ENCODE measurements at regions not wholly inside any gene's neighbourhood (a gene's known extent, or its start where the extent isn't known, plus 50 kb on each side); places are given as distances from the start of the nearest gene placed in this dataset.
"Not testable (repeated sequence)": the region's sequence is repeated elsewhere in the genome, so short reads cannot be mapped to it uniquely, and the experiment has no call there.

DNA sequence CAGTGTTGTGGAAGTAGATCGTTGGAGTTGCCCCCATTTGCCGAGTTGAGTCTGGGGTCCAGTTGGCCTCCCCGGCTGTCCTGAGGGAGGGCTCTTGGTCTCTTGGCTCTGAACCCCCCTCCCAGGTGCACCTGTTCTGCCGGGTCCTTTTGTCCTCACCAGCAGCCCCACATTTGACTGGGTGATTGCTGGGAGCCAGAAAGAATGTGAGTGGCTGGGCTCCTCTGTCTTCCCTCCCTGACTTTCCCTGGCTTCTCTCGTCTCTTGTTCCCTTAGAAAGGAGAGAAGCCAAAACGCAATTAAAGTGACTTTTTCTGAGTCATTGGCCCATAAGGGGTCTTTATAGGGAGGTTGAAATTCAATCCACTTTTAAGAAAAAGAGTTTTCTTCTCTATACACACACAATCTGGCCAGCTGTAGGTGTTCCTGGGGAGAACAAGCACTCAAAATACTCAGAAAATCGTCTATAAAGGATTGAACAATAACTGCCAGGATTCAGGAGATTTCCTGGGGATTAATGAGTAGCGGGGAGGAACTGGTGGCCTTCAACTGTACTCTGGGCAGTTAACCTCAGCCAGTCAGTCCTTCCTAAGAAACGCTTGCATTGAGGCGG, 131.0 kb downstream of the TMEM182 start:
- TF ChIP-seq, protein P1, sequence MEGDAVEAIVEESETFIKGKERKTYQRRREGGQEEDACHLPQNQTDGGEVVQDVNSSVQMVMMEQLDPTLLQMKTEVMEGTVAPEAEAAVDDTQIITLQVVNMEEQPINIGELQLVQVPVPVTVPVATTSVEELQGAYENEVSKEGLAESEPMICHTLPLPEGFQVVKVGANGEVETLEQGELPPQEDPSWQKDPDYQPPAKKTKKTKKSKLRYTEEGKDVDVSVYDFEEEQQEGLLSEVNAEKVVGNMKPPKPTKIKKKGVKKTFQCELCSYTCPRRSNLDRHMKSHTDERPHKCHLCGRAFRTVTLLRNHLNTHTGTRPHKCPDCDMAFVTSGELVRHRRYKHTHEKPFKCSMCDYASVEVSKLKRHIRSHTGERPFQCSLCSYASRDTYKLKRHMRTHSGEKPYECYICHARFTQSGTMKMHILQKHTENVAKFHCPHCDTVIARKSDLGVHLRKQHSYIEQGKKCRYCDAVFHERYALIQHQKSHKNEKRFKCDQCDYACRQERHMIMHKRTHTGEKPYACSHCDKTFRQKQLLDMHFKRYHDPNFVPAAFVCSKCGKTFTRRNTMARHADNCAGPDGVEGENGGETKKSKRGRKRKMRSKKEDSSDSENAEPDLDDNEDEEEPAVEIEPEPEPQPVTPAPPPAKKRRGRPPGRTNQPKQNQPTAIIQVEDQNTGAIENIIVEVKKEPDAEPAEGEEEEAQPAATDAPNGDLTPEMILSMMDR (IDR thresholded peaks at IDR 0.05; ENCODE audit: borderline replicate concordance, insufficient read depth, low read depth, low read length), result no peak
- no peak overlapping the region for H3K4me3 ChIP-seq (ENCODE audit: low read depth, low read length)

DNA sequence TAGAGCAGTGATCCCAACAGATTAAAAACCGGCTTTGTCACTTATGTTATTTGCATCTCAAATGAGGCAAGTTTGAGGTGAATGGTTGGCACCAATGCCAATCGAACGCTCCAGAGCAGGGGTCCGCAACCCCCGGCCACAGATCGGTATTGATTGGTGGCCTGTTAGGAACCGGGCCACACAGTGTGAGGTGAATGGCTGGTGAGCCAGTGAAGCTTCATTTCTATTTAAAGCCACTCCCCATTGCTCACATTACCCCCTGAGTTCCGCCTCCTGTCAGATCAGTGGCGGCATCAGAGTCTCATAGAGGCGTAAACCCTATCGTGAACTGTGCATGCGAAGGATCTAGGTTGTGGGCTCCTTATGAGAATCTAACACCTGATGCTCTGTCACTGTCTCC, 132.0 kb downstream of the TMEM182 start:
- no peak overlapping the region for H3K4me3 ChIP-seq (ENCODE audit: low read depth, low read length)
- TF ChIP-seq, protein P1 (IDR thresholded peaks at IDR 0.05; ENCODE audit: borderline replicate concordance, insufficient read depth, low read depth, low read length), result no peak

DNA sequence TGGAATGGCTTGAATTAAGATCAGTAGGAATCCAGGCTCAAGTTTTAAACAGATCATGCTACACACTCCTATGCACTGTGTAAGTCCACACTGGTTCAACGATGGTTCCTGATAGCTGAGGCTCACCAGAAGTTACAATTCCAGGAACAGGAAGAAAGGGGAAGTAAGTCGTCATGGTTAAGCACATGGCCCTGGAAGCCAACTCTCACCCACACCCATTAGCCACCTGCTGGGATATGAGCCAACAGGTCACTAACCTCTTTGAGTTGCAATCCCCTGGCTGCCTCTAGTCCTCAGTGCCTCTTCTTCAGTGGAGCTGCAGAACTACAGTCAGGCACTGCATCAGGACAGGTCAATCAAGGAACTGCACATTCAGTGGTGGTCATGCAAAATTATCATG, 133.5 kb downstream of the TMEM182 start:
- TF ChIP-seq, protein P1 (IDR thresholded peaks at IDR 0.05; ENCODE audit: borderline replicate concordance, insufficient read depth, low read depth, low read length), result no peak
- no peak overlapping the region for H3K4me3 ChIP-seq (ENCODE audit: low read depth, low read length)

DNA sequence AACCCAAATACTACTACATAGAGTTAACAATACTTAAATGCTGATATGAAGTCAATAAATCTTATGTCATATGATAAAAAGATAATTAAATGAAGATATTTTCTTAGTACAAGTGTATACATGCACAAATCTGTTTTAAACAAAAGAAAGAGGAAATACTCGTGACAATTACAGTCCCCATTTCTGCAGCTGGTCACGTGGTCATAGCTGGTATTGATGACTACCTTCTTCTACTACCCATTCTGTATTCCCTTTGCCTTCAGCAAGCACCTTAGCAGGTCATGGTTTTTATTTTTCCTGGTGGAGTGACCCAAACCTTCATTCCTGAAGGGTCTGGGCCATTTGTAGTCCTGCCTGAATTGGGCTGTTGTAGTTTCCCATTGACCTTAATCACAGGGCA, 147.4 kb downstream of the TMEM182 start:
- not testable (repeated sequence) for H3K4me3 ChIP-seq (ENCODE audit: low read depth, low read length)

DNA sequence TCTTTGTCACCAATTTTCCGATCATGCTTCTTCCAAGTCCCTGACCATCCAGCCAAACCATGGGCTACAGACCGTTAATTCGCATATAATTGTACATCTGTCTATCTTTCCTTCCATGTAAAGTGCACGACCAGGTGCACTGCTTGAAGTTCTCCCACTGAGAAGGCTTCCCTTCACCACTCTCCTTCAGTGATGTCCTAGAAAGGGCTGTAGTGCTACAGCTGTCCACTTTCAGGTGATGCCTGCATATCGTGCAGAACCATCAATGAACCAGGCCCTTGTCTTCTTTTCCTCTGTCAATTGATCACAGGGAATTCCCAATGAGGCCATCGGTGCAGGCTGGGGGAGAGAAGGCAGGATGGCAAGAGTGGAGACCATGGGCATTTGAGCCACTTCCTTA, 148.9 kb downstream of the TMEM182 start:
- H3K4me3 ChIP-seq (ENCODE audit: low read depth, low read length), result no peak overlapping the region
- TF ChIP-seq, protein P1 (IDR thresholded peaks at IDR 0.05; ENCODE audit: borderline replicate concordance, insufficient read depth, low read depth, low read length), result no peak

DNA sequence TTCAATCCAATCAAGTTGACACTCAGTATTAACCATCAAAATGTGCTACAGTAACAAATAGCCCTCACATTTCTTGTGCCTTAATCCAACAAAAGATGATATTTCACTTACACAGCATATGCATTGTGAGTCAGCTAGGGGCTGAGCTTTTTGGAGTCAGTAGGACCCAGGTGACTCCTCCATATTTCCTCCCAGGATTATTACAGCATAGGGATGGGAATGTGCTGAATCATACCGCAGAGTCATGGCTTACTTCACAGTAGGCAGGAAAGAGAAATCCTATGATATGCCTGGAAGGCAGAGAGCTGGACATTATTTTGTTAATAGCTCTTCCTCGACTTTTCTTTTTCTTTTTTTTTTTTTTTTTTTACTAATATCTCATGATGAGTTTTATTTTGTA, 153.3 kb downstream of the TMEM182 start:
- H3K4me3 ChIP-seq (ENCODE audit: low read depth, low read length), result no peak overlapping the region
- TF ChIP-seq, protein P1 (IDR thresholded peaks at IDR 0.05; ENCODE audit: borderline replicate concordance, insufficient read depth, low read depth, low read length), result no peak

DNA sequence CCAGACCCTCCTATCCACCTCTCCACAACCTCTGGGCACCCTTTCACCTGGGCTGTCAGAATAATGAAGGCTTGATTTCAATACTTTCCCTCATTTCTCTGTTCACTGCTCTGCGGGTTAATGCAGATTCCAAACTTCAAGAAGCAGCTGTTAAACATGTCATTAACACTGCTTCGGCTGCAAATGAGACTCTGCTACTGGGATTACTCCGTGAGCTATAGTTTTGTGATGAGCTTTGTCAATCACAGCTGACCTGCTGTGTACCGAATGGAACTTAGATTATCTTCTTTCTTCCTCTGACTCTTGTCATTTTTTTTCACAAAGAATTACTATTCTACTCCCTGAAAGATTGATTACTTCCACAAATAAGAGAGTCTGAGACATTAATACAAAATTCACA, 160.5 kb downstream of the TMEM182 start:
- TF ChIP-seq, protein P1 (IDR thresholded peaks at IDR 0.05; ENCODE audit: borderline replicate concordance, insufficient read depth, low read depth, low read length), result no peak

DNA sequence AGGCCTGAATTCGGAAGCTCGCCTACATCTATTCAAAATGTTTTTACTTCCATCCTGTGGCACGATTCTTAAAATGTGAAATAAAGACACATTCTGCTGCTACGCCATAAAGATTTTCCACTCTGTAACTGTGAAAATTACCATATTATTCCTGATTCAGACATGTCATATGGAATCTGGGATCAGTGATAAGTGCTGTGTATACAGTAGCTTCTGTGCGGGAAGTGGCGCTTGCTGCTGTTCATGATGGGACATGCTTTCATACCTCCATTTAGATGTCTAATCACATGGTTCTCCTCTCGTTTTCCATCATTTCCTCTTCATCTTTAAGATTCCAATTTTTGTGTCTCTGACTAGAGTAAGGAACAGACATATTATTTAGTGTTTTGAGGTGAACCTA, 163.2 kb downstream of the TMEM182 start:
- no peak overlapping the region for H3K4me3 ChIP-seq (ENCODE audit: low read depth, low read length)
- TF ChIP-seq, protein P1 (IDR thresholded peaks at IDR 0.05; ENCODE audit: borderline replicate concordance, insufficient read depth, low read depth, low read length), result no peak

More for the DNA sequence above, 160.5 kb downstream of the TMEM182 start:
- H3K4me3 ChIP-seq (ENCODE audit: low read depth, low read length), result no peak overlapping the region

Data from GM12875 (cell line).